IMR-90 (cell line): ENCODE measurements at regions not wholly inside any gene's neighbourhood (a gene's known extent, or its start where the extent isn't known, plus 50 kb on each side); places are given as distances from the start of the nearest gene placed in this dataset.

Experiments
- BHLHE40 ChIP-seq: fragments of 150-350 bp; IDR thresholded peaks from 2 replicates; pipeline ENCODE4 v1.6.1; 2016; ENCODE audit warnings: mild to moderate bottlenecking, low read depth, low read length
- CEBPB ChIP-seq: IDR thresholded peaks from 2 replicates; pipeline ENCODE4 v1.6.1; 2012; ENCODE audit warnings: low read depth, low read length, improper control_type of control experiment
- CHD1 ChIP-seq: IDR thresholded peaks from 2 replicates; pipeline ENCODE4 v1.6.1; 2012; ENCODE audit warnings: low read depth, low read length, improper control_type of control experiment
- ELK1 ChIP-seq: fragments of 150-350 bp; IDR thresholded peaks from 2 replicates; pipeline ENCODE4 v1.6.1; 2016; ENCODE audit warnings: low read depth, mild to moderate bottlenecking, low read length, moderate library complexity, borderline replicate concordance
- MAZ ChIP-seq: IDR thresholded peaks from 2 replicates; pipeline ENCODE4 v1.6.1; 2012; ENCODE audit warnings: low read depth, mild to moderate bottlenecking, low read length, improper control_type of control experiment, moderate library complexity, borderline replicate concordance
- MXI1 ChIP-seq: IDR thresholded peaks from 2 replicates; pipeline ENCODE4 v1.6.1; 2012; ENCODE audit warnings: low read depth, mild to moderate bottlenecking, low read length, moderate library complexity, borderline replicate concordance
- POLR2A ChIP-seq: IDR thresholded peaks from 2 replicates; pipeline ENCODE4 v1.6.1; 2012; ENCODE audit warnings: mild to moderate bottlenecking, low read depth, low read length
- RAD21 ChIP-seq: IDR thresholded peaks from 2 replicates; pipeline ENCODE4 v1.6.1; 2012; ENCODE audit warnings: low read length, improper control_type of control experiment
- RCOR1 ChIP-seq: IDR thresholded peaks from 2 replicates; pipeline ENCODE4 v1.6.1; 2012; ENCODE audit warnings: mild to moderate bottlenecking, low read length, improper control_type of control experiment; ENCODE audit not compliant: insufficient replicate concordance
- RFX5 ChIP-seq: IDR thresholded peaks from 2 replicates; pipeline ENCODE4 v1.8.0; 2012; ENCODE audit warnings: low read depth, mild to moderate bottlenecking, low read length, moderate library complexity
- SMC3 ChIP-seq: fragments of 150-350 bp; IDR thresholded peaks from 2 replicates; pipeline ENCODE4 v1.6.1; 2016; ENCODE audit warnings: low read depth, mild to moderate bottlenecking, antibody characterized with exemption, low read length, moderate library complexity
- TF ChIP-seq, protein P1 (sequence below): conservative IDR thresholded peaks from 2 replicates; pipeline ENCODE4 v1.5.1; 2012; ENCODE audit warnings: mild to moderate bottlenecking, low read depth, low read length, improper control_type of control experiment
- TF ChIP-seq, protein P2 (sequence below): fragments of 150-350 bp; IDR thresholded peaks from 2 replicates; pipeline ENCODE4 v1.6.1; 2017; ENCODE audit warnings: mild to moderate bottlenecking, antibody characterized with exemption, low read length, low read depth

DNA sequence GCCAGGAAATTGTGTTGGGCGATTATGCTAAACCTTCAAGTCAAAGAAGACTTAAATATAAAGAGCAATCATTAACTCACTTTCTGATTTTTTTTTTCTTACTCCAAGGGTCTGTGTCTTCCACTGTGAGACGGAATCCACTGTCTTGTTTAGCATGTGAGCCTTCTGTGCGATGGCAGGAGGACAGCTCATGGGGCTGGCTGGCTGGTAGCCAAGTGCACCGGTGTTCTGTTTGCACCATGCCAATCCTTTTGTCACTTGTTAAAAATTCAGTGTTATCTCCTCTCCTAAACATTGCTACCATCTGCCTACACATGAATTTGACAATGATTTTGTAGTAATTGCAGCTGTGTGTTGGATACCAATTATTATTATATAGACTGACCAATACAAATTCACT, 1056.3 kb upstream of the IGFBP7 start:
- TF ChIP-seq, protein P1, sequence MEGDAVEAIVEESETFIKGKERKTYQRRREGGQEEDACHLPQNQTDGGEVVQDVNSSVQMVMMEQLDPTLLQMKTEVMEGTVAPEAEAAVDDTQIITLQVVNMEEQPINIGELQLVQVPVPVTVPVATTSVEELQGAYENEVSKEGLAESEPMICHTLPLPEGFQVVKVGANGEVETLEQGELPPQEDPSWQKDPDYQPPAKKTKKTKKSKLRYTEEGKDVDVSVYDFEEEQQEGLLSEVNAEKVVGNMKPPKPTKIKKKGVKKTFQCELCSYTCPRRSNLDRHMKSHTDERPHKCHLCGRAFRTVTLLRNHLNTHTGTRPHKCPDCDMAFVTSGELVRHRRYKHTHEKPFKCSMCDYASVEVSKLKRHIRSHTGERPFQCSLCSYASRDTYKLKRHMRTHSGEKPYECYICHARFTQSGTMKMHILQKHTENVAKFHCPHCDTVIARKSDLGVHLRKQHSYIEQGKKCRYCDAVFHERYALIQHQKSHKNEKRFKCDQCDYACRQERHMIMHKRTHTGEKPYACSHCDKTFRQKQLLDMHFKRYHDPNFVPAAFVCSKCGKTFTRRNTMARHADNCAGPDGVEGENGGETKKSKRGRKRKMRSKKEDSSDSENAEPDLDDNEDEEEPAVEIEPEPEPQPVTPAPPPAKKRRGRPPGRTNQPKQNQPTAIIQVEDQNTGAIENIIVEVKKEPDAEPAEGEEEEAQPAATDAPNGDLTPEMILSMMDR, result no peak
- TF ChIP-seq RFX5 (no peak), POLR2A (no peak), RAD21 (no peak), RCOR1 (no peak), SMC3 (no peak), MXI1 (no peak), BHLHE40 (no peak), CEBPB (no peak), CHD1 (no peak), MAZ (no peak), ELK1 (no peak)
- TF ChIP-seq, protein P2, sequence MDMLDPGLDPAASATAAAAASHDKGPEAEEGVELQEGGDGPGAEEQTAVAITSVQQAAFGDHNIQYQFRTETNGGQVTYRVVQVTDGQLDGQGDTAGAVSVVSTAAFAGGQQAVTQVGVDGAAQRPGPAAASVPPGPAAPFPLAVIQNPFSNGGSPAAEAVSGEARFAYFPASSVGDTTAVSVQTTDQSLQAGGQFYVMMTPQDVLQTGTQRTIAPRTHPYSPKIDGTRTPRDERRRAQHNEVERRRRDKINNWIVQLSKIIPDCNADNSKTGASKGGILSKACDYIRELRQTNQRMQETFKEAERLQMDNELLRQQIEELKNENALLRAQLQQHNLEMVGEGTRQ, result no peak
